ENCODE measurements at regions not wholly inside any gene's neighbourhood (a gene's known extent, or its start where the extent isn't known, plus 50 kb on each side); places are given as distances from the start of the nearest gene placed in this dataset.
A peak's percentile ranks its signal among the peaks of the same experiment; 100 is the strongest.

DNA sequence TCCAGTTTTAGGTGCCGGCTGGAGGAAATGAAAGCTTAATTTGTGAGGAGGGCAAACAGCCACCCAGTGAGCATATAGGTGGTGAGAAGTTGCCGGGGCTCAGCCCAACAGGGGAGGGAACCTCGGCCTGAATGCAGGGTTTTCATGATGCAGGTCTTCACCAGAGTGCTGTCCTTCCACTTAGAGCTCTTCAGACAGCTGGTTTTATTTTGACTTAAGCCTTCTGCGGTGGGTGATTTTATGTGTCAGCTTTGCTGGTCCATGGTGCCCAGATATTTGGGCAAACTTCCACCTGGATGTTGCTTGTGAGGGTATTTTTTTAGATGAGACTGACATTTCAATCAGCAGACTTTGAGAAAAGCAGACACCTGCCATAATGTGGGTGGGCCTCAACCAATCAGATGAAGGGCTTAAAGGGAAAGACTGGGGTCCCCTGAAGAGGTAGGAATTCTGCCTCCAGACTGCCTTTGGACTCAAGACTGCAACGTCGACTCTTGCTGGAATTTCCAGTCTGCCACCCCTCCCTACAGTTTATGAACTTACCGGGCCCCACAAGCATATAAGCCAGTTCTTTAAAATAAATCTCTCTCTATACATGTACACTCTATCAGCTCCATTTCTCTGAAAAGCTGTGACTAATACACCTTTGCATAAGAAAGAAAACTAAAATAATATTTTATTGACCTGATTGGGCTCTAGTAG lies 72.8 kb downstream of the RHOU start:
- Histone ChIP-seq H3K36me3 (no peaks in the 10 kb centered on the region), H3K4me1 (ENCODE audit: insufficient read depth) (peaks cover 12% of the 10 kb centered on the region), H3K27me3 (no peaks in the 10 kb centered on the region), H3K4me3 (no peak overlapping the region), H3K9me3 (no peaks in the 10 kb centered on the region), H3K27ac (no peak overlapping the region)
- TF ChIP-seq, protein P1, sequence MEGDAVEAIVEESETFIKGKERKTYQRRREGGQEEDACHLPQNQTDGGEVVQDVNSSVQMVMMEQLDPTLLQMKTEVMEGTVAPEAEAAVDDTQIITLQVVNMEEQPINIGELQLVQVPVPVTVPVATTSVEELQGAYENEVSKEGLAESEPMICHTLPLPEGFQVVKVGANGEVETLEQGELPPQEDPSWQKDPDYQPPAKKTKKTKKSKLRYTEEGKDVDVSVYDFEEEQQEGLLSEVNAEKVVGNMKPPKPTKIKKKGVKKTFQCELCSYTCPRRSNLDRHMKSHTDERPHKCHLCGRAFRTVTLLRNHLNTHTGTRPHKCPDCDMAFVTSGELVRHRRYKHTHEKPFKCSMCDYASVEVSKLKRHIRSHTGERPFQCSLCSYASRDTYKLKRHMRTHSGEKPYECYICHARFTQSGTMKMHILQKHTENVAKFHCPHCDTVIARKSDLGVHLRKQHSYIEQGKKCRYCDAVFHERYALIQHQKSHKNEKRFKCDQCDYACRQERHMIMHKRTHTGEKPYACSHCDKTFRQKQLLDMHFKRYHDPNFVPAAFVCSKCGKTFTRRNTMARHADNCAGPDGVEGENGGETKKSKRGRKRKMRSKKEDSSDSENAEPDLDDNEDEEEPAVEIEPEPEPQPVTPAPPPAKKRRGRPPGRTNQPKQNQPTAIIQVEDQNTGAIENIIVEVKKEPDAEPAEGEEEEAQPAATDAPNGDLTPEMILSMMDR (IDR thresholded peaks at IDR 0.05) = no peak
- TF ChIP-seq EP300 (IDR thresholded peaks at IDR 0.05) = no peak
- no peak for TF ChIP-seq POLR2A (IDR thresholded peaks at IDR 0.05)
- no peak for DNase-seq
- WGBS, 3 donors = 78 to 89% (median 84%) methylated on average over 7 of the region's 7 CpGs
- intact Hi-C loops (cut with DNase I) = loop anchor here in 1 of 4 donors (10.0 kb wide), 3 partner anchors 97 to 417 kb away; no protein-coding TSS in a partner anchor

DNA sequence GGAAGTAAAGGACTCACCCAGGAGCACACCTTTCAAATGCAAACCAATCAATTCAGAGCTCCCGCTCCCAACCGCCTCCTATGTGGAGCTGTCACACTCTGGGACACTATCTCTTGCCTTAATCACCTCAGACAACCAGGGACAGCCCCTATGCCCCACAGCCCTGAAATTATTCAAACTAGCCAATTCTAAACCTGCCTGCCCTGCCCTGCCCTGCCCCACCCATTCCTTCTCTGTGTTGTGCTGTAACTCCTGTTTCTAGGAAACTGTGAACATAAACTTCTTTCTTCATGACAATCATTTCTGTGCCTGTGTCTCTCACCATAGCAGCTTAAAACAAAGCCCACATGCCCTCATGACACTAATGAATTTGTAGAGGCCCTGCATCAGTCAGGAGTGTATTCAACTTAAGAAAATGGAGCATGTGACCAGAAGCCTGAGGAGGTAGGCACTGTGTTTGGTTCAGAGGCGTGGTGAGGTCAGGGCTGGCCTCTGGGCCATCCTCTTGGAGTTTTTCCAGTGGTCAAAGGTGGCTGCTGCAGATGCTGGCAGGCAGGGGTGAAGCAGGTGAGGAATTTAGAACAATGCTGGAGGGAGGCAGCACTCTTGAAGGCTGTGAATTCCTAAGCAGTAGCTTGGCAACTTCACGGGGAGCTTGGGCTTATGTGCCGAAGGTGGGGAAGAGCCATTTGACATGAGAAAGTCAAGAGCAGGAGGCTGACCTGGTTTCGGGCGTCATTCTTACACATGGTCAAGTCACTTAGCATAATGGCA lies 74.5 kb downstream of the RHOU start:
- H3K4me1 ChIP-seq (ENCODE audit: insufficient read depth) = peaks cover 8% of the 10 kb centered on the region
- intact Hi-C loops (cut with DNase I) = loop anchor here in 1 of 4 donors (10.0 kb wide), 3 partner anchors 95 to 415 kb away; no protein-coding TSS in a partner anchor
- H3K9me3 ChIP-seq = no peaks in the 10 kb centered on the region
- H3K4me3 ChIP-seq = no peak overlapping the region
- no peaks in the 10 kb centered on the region for H3K36me3 ChIP-seq
- no peak for DNase-seq
- TF ChIP-seq POLR2A (IDR thresholded peaks at IDR 0.05) (no peak), EP300 (IDR thresholded peaks at IDR 0.05) (no peak)
- TF ChIP-seq, protein P1 (IDR thresholded peaks at IDR 0.05) = no peak
- no peaks in the 10 kb centered on the region for H3K27me3 ChIP-seq
- H3K27ac ChIP-seq = no peak overlapping the region
- 96 to 99% (median 96%) methylated on average over 7 of the region's 7 CpGs for WGBS, 3 donors

DNA sequence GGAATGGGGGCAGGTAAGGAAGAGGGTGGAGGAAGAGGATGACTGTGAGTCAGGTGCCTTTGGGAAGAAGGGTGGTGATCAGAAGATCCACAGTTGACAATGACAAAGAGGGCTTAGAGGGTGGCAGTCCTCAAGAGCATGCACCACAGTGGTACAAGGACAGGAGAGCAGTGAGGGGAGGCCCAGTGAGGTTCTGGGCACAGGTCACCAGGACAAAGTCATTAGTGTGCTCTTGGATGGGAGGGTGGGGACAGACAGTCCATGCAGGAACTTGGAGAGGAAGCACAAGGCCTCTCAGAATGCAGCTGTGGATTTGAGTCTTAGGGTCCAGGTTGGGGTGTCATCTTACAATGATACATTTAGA lies 75.1 kb downstream of the RHOU start:
- H3K4me3 ChIP-seq = no peak overlapping the region
- H3K9me3 ChIP-seq = no peaks in the 10 kb centered on the region
- TF ChIP-seq, protein P1 (IDR thresholded peaks at IDR 0.05) = no peak
- TF ChIP-seq POLR2A (IDR thresholded peaks at IDR 0.05) = no peak
- TF ChIP-seq EP300 (IDR thresholded peaks at IDR 0.05) = no peak
- DNase-seq = no peak
- peaks cover 8% of the 10 kb centered on the region for H3K4me1 ChIP-seq (ENCODE audit: insufficient read depth)
- H3K36me3 ChIP-seq = no peaks in the 10 kb centered on the region
- no peak overlapping the region for H3K27ac ChIP-seq
- H3K27me3 ChIP-seq = no peaks in the 10 kb centered on the region
- intact Hi-C loops (cut with DNase I) = no loop called here

DNA sequence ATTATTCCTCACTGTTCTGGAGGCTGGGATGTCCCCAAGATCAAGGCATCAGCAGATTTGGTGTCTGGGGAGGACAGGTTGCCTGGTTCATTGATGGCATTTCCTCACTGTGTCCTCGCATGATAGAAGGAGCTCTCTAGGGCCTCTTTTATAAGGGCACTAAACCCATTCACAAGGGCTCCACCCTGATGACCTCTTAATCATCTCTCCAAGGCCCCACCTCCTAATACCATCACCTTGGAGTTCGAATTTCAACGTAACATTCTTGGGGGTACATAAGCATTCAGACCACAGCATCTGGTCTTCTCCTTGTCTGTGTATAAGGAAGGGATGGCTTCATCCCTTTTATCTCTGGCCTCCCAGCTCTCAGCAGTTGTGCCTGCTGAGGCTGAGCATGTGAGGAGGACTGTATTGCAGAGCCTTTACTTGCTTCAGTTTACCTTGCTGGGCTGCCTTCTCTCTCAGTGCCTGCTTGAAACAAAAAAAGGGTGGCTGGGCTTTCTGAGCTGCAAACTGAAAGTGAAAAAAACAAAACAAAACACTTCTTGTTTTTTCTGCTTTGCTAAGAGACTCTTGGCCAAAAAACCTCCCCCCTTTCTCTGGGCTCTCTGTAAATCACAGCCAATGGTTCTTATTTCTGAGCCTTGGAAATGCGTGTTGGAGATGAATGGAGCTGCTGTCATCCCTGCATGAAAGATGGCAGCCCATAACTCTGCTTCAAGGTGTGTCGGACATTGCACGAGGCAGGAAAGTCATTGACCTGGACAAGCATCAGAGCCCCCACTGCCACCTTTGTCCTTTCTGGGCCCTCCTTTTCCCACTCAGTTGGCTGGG lies 75.8 kb downstream of the RHOU start:
- 54 to 57% (median 57%) methylated on average over 6 of the region's 6 CpGs for WGBS, 3 donors
- H3K27ac ChIP-seq = peak overlapping the region; percentile 34 to 38
- DNase-seq = no peak

More for the DNA sequence above, 75.8 kb downstream of the RHOU start:
- TF ChIP-seq EP300 (IDR thresholded peaks at IDR 0.05) (no peak), POLR2A (IDR thresholded peaks at IDR 0.05) (no peak)
- TF ChIP-seq, protein P1 (IDR thresholded peaks at IDR 0.05) = no peak
- Histone ChIP-seq H3K9me3 (no peaks in the 10 kb centered on the region), H3K4me3 (no peak overlapping the region), H3K36me3 (no peaks in the 10 kb centered on the region), H3K4me1 (ENCODE audit: insufficient read depth) (peaks cover 8% of the 10 kb centered on the region), H3K27me3 (no peaks in the 10 kb centered on the region)
- intact Hi-C loops (cut with DNase I) = no loop called here

Measured in ovary (tissue), 7 donors.